ENCODE measurements at regions not wholly inside any gene's neighbourhood (a gene's known extent, or its start where the extent isn't known, plus 50 kb on each side); places are given as distances from the start of the nearest gene placed in this dataset.
"Not testable (repeated sequence)": the region's sequence is repeated elsewhere in the genome, so short reads cannot be mapped to it uniquely, and the experiment has no call there.

- DNase-seq (ENCODE audit: low read depth in 4 of 4, low spot score in 2 of 4) = no peak
Observed at GRCh38 chr2:215631696-215632095, 195.8 kb upstream of the FN1 start.

GRCh38 chr2:215630796-215631195 lies 194.9 kb upstream of the FN1 start:
- DNase-seq (ENCODE audit: low read depth in 4 of 4, low spot score in 2 of 4) = not testable (repeated sequence)

GRCh38 chr2:215627771-215628170 lies 191.9 kb upstream of the FN1 start:
- no peak for DNase-seq (ENCODE audit: low read depth in 4 of 4, low spot score in 2 of 4)

- DNase-seq (ENCODE audit: low read depth in 4 of 4, low spot score in 2 of 4) = peak in 1 of 4 donors; percentile 26
Observed at GRCh38 chr2:215626812-215627281, 191.0 kb upstream of the FN1 start.

GRCh38 chr2:215626063-215626462 lies 190.2 kb upstream of the FN1 start:
- DNase-seq (ENCODE audit: low read depth in 4 of 4, low spot score in 2 of 4) = no peak

- DNase-seq (ENCODE audit: low read depth in 4 of 4, low spot score in 2 of 4) = no peak
Observed at GRCh38 chr2:215625207-215625606, 189.3 kb upstream of the FN1 start.

- DNase-seq (ENCODE audit: low read depth in 4 of 4, low spot score in 2 of 4) = peak in 3 of 4 donors; percentile 18 to 55 (median 40)
Observed at GRCh38 chr2:215624423-215624829, 188.6 kb upstream of the FN1 start.

GRCh38 chr2:215622837-215623236 lies 187.0 kb upstream of the FN1 start:
- DNase-seq (ENCODE audit: low read depth in 4 of 4, low spot score in 2 of 4) = no peak

- no peak for DNase-seq (ENCODE audit: low read depth in 4 of 4, low spot score in 2 of 4)
Observed at GRCh38 chr2:215621381-215621780, 185.5 kb upstream of the FN1 start.

- DNase-seq (ENCODE audit: low read depth in 4 of 4, low spot score in 2 of 4) = no peak
Observed at GRCh38 chr2:215620528-215620927, 184.7 kb upstream of the FN1 start.

- no peak for DNase-seq (ENCODE audit: low read depth in 4 of 4, low spot score in 2 of 4)
Observed at GRCh38 chr2:215619989-215620388, 184.1 kb upstream of the FN1 start.

- peak in 3 of 4 donors; percentile 18 to 50 (median 49) for DNase-seq (ENCODE audit: low read depth in 4 of 4, low spot score in 2 of 4)
Observed at GRCh38 chr2:215619022-215619958, 183.4 kb upstream of the FN1 start.

GRCh38 chr2:215618145-215618544 lies 182.3 kb upstream of the FN1 start:
- no peak for DNase-seq (ENCODE audit: low read depth in 4 of 4, low spot score in 2 of 4)

- no peak for DNase-seq (ENCODE audit: low read depth in 4 of 4, low spot score in 2 of 4)
Observed at GRCh38 chr2:215617060-215617824, 181.4 kb upstream of the FN1 start.

GRCh38 chr2:215615803-215616174 lies 179.9 kb upstream of the FN1 start:
- no peak for DNase-seq (ENCODE audit: low read depth in 4 of 4, low spot score in 2 of 4)

- DNase-seq (ENCODE audit: low read depth in 4 of 4, low spot score in 2 of 4) = no peak
Observed at GRCh38 chr2:215615067-215615802, 179.4 kb upstream of the FN1 start.

GRCh38 chr2:215614296-215614695 lies 178.4 kb upstream of the FN1 start:
- no peak for DNase-seq (ENCODE audit: low read depth in 4 of 4, low spot score in 2 of 4)

- DNase-seq (ENCODE audit: low read depth in 4 of 4, low spot score in 2 of 4) = no peak
Observed at GRCh38 chr2:215613888-215614287, 178.0 kb upstream of the FN1 start.

- no peak for DNase-seq (ENCODE audit: low read depth in 4 of 4, low spot score in 2 of 4)
Observed at GRCh38 chr2:215613280-215613679, 177.4 kb upstream of the FN1 start.

GRCh38 chr2:215612786-215613185 lies 176.9 kb upstream of the FN1 start:
- DNase-seq (ENCODE audit: low read depth in 4 of 4, low spot score in 2 of 4) = no peak

Measured in left renal cortex interstitium (tissue), 4 donors.